H1 (cell line): ENCODE measurements at regions not wholly inside any gene's neighbourhood (a gene's known extent, or its start where the extent isn't known, plus 50 kb on each side); places are given as distances from the start of the nearest gene placed in this dataset.

ENCODE experiments used
- CTCF ChIA-PET: fragments of 300-600 bp; sonication (Branson Sonifier 250); formaldehyde crosslinking; loops from one replicate; lab custom pipeline; 2021; ENCODE audit not compliant: partially characterized antibody; lab: Charles Lee
- POLR2A ChIA-PET: fragments of 300-600 bp; sonication (Branson Sonifier 250); formaldehyde crosslinking; loops from one replicate; lab custom pipeline; 2021; ENCODE audit warnings: inconsistent platforms; ENCODE audit not compliant: partially characterized antibody; lab: Charles Lee
- DNase-seq, 2 experiments: peaks; one replicate each; pipeline versions ENCODE4 v3.0.0 to v3.0.0-alpha.2; 2010 to 2022; ENCODE audit warnings: low spot score in 2 of 2, low read depth in 1 of 2, mixed read lengths in 1 of 2
- FAIRE-seq: peaks from 2 replicates; lab custom pipeline; 2011; peaks lifted over from hg19 to GRCh38; lab: Jason Lieb, UNC
- H2AFZ ChIP-seq: 2 replicates; pipeline ENCODE4 v1.8.1; 2012; ENCODE audit warnings: low read length, inconsistent platforms
- H2AK5ac ChIP-seq: 2 replicates; pipeline ENCODE4 v1.6.1; 2013; ENCODE audit warnings: low read depth, low read length
- H2BK120ac ChIP-seq: replicated peaks from 2 replicates; pipeline ENCODE3; 2013; ENCODE audit warnings: low read depth, low read length, inconsistent platforms
- H2BK12ac ChIP-seq: 2 replicates; pipeline ENCODE4 v1.6.1; 2013; ENCODE audit warnings: low read depth, low read length
- H2BK15ac ChIP-seq: 2 replicates; pipeline ENCODE4 v1.6.1; 2013; ENCODE audit warnings: low read length
- H2BK20ac ChIP-seq: 2 replicates; pipeline ENCODE4 v1.6.1; 2013; ENCODE audit warnings: low read length
- H2BK5ac ChIP-seq: 2 replicates; pipeline ENCODE4 v1.6.1; 2013; ENCODE audit warnings: low read depth, low read length
- H3K14ac ChIP-seq: 2 replicates; pipeline ENCODE4 v1.6.1; 2013; ENCODE audit warnings: inconsistent platforms; ENCODE audit not compliant: insufficient read length
- H3K18ac ChIP-seq: 2 replicates; pipeline ENCODE4 v1.6.1; 2013; ENCODE audit warnings: low read length; ENCODE audit errors: extremely low read depth
- H3K23ac ChIP-seq: 2 replicates; pipeline ENCODE4 v1.6.1; 2013; ENCODE audit warnings: inconsistent platforms; ENCODE audit not compliant: insufficient read length
- H3K23me2 ChIP-seq: 2 replicates; pipeline ENCODE4 v1.6.1; 2013; ENCODE audit warnings: low read depth, low read length
- H3K27ac ChIP-seq: 2 replicates; pipeline ENCODE4 v1.6.1; 2011; ENCODE audit warnings: low read depth, low read length, inconsistent platforms
- H3K27me3 ChIP-seq, 4 experiments: replicated peaks in 1 of 4; 1 replicate in 1 of 4; 2 replicates in 3 of 4; pipeline versions ENCODE4 v1.6.1 to v1.8.1; 2011 to 2013; ENCODE audit warnings: low read length in 3 of 4, mild to moderate bottlenecking in 3 of 4, inconsistent platforms in 2 of 4, mixed read lengths in 2 of 4, moderate library complexity in 1 of 4; ENCODE audit not compliant: control insufficient read depth in 3 of 4, insufficient read depth in 3 of 4; ENCODE audit errors: extremely low read depth in 1 of 4
- H3K36me3 ChIP-seq, 4 experiments: 2 replicates each; pipeline versions ENCODE4 v1.6.1 to v1.8.1; 2011 to 2013; ENCODE audit warnings: mild to moderate bottlenecking in 4 of 4, low read length in 3 of 4, moderate library complexity in 2 of 4, control low read depth in 1 of 4, inconsistent platforms in 1 of 4; ENCODE audit not compliant: insufficient read depth in 4 of 4, control insufficient read depth in 2 of 4
- H3K4ac ChIP-seq: replicated peaks from 2 replicates; pipeline ENCODE3; 2013; ENCODE audit warnings: low read length, low read depth, mixed read lengths, inconsistent platforms; ENCODE audit not compliant: insufficient read length
- H3K4me1 ChIP-seq, 4 experiments: replicated peaks in 1 of 4; 1 replicate in 1 of 4; 2 replicates in 3 of 4; pipeline versions ENCODE4 v1.6.1 to v1.8.1; 2011 to 2013; ENCODE audit warnings: low read length in 3 of 4, inconsistent platforms in 2 of 4, mixed read lengths in 1 of 4; ENCODE audit not compliant: insufficient read depth in 4 of 4, control insufficient read depth in 3 of 4
- H3K4me2 ChIP-seq, 2 experiments: 2 replicates each; pipeline versions ENCODE4 v1.6.1 to v1.8.1; 2011 to 2013; ENCODE audit warnings: low read depth in 2 of 2, low read length in 2 of 2, control low read depth in 1 of 2, inconsistent platforms in 1 of 2, mild to moderate bottlenecking in 1 of 2; ENCODE audit not compliant: insufficient read depth in 1 of 2
- H3K4me3 ChIP-seq, 4 experiments: fragments of 200-600, 300-600 bp in 1 of 4; sonication (generic), shearing (Covaris generic), sonication (Bioruptor Twin) in 1 of 4; 2 replicates each; pipeline versions ENCODE4 v1.5.1 to v1.8.1; 2011 to 2016; ENCODE audit warnings: low read length in 4 of 4, low read depth in 3 of 4, control low read depth in 2 of 4, inconsistent platforms in 2 of 4, mild to moderate bottlenecking in 2 of 4, mixed read lengths in 1 of 4, moderate library complexity in 1 of 4; ENCODE audit not compliant: insufficient read depth in 2 of 4; ENCODE audit errors: extremely low read depth in 1 of 4
- H3K56ac ChIP-seq: replicated peaks from 2 replicates; pipeline ENCODE3; 2013; ENCODE audit warnings: low read depth, mild to moderate bottlenecking, mixed read lengths, low read length, inconsistent platforms; ENCODE audit not compliant: insufficient read length
- H3K79me1 ChIP-seq: 2 replicates; pipeline ENCODE4 v1.6.1; 2013; ENCODE audit warnings: low read depth, low read length, control low read depth
- H3K79me2 ChIP-seq, 2 experiments: 2 replicates each; pipeline versions ENCODE4 v1.6.1 to v1.8.1; 2012 to 2013; ENCODE audit warnings: low read length in 2 of 2, mild to moderate bottlenecking in 2 of 2, inconsistent platforms in 1 of 2; ENCODE audit not compliant: insufficient read depth in 2 of 2, control insufficient read depth in 1 of 2
- H3K9ac ChIP-seq, 4 experiments: replicated peaks in 1 of 4; 1 replicate in 1 of 4; 2 replicates in 3 of 4; pipeline versions ENCODE4 v1.6.1 to v1.8.1; 2011 to 2013; ENCODE audit warnings: low read depth in 3 of 4, low read length in 3 of 4, control low read depth in 2 of 4, mild to moderate bottlenecking in 2 of 4, moderate library complexity in 2 of 4, inconsistent platforms in 1 of 4; ENCODE audit errors: extremely low read depth in 1 of 4
- H3K9me3 ChIP-seq, 2 experiments: 2 replicates each; pipeline versions ENCODE4 v1.6.1 to v1.8.1; 2012 to 2013; ENCODE audit warnings: mild to moderate bottlenecking in 2 of 2, moderate library complexity in 2 of 2, control low read depth in 1 of 2, inconsistent platforms in 1 of 2, low read depth in 1 of 2, low read length in 1 of 2, mixed read lengths in 1 of 2; ENCODE audit not compliant: insufficient read depth in 2 of 2
- H4K20me1 ChIP-seq, 2 experiments: replicated peaks in 1 of 2; 2 replicates each; pipeline versions ENCODE3 to v1.8.1; 2011 to 2013; ENCODE audit warnings: inconsistent platforms in 2 of 2, low read length in 2 of 2, mild to moderate bottlenecking in 1 of 2; ENCODE audit not compliant: insufficient read depth in 2 of 2, control insufficient read depth in 1 of 2
- H4K5ac ChIP-seq: 2 replicates; pipeline ENCODE4 v1.6.1; 2013; ENCODE audit warnings: low read length, low read depth, mixed read lengths, inconsistent platforms; ENCODE audit not compliant: insufficient read length
- H4K8ac ChIP-seq: 2 replicates; pipeline ENCODE4 v1.8.0; 2013; ENCODE audit warnings: mild to moderate bottlenecking, moderate library complexity, low read length, inconsistent platforms; ENCODE audit not compliant: insufficient read depth; ENCODE audit errors: extremely low read depth
- H4K91ac ChIP-seq: replicated peaks from 2 replicates; pipeline ENCODE3; 2013; ENCODE audit warnings: low read length, mixed read lengths, inconsistent platforms; ENCODE audit not compliant: insufficient read length
- ATF2 ChIP-seq: IDR thresholded peaks from 2 replicates; pipeline ENCODE4 v1.6.1; 2012; ENCODE audit warnings: low read length, inconsistent platforms
- POU5F1 ChIP-seq: IDR thresholded peaks from 2 replicates; pipeline ENCODE4 v1.6.1; 2011; ENCODE audit warnings: low read depth, mild to moderate bottlenecking, low read length, moderate library complexity
- RBBP5 ChIP-seq: IDR thresholded peaks from 2 replicates; pipeline ENCODE4 v1.7.1; 2012; ENCODE audit warnings: low read depth, mild to moderate bottlenecking, inconsistent platforms, low read length, moderate library complexity, borderline replicate concordance
- WGBS, 2 experiments: shearing (Covaris generic) in 1 of 2; methylation state at CpG; one replicate each; pipeline versions ENCODE4 v1.1.6 to v1.1.7; 2013 to 2015; ENCODE audit warnings: low lambda C conversion rate in 2 of 2, mixed read lengths in 2 of 2, inconsistent platforms in 1 of 2, low coverage in 1 of 2, missing lambda C conversion rate in 1 of 2; ENCODE audit not compliant: insufficient replicate concordance in 2 of 2, insufficient coverage in 1 of 2, insufficient read length in 1 of 2; ENCODE audit errors: extremely low coverage in 1 of 2, missing lambda C conversion rate in 1 of 2; 5-methylcytosine and 5-hydroxymethylcytosine counted together

GRCh38 chr2:108082978-108083377, 96.7 kb downstream of the SLC5A7 start:
- Histone ChIP-seq H2BK5ac (no peak overlapping the region), H3K36me3 (no peaks in the 10 kb centered on the region), H3K4me3 (no peak overlapping the region), H3K4ac (no peak overlapping the region), H3K9me3 (no peaks in the 10 kb centered on the region), H2AFZ (no peak overlapping the region), H2BK12ac (no peak overlapping the region), H4K8ac (no peak overlapping the region), H3K56ac (no peak overlapping the region), H4K5ac (no peak overlapping the region), H3K14ac (no peak overlapping the region), H3K9ac (no peak overlapping the region), H2BK15ac (no peak overlapping the region), H3K79me2 (no peaks in the 10 kb centered on the region), H2BK120ac (no peak overlapping the region), H2BK20ac (no peak overlapping the region), H3K27me3 (no peaks in the 10 kb centered on the region), H3K18ac (no peak overlapping the region), H4K20me1 (no peaks in the 10 kb centered on the region), H3K4me2 (no peak overlapping the region), H3K4me1 (no peaks in the 10 kb centered on the region), H3K79me1 (no peaks in the 10 kb centered on the region), H4K91ac (no peak overlapping the region), H3K23ac (no peak overlapping the region), H3K23me2 (no peaks in the 10 kb centered on the region), H2AK5ac (no peak overlapping the region), H3K27ac (no peak overlapping the region)
- TF ChIP-seq POU5F1: no peak
- TF ChIP-seq RBBP5: no peak
- no peak for TF ChIP-seq ATF2
- no peak for FAIRE-seq
- ChIA-PET CTCF (no interaction called here), POLR2A (no interaction called here)
- no peak for DNase-seq
- 83% methylated on average over 1 of the region's 1 CpG; no CpG with 5 or more reads in 1 of the 2 experiments for whole genome bisulfite sequencing, 2 experiments
